ENCODE measurements at regions not wholly inside any gene's neighbourhood (a gene's known extent, or its start where the extent isn't known, plus 50 kb on each side); places are given as distances from the start of the nearest gene placed in this dataset.

DNA sequence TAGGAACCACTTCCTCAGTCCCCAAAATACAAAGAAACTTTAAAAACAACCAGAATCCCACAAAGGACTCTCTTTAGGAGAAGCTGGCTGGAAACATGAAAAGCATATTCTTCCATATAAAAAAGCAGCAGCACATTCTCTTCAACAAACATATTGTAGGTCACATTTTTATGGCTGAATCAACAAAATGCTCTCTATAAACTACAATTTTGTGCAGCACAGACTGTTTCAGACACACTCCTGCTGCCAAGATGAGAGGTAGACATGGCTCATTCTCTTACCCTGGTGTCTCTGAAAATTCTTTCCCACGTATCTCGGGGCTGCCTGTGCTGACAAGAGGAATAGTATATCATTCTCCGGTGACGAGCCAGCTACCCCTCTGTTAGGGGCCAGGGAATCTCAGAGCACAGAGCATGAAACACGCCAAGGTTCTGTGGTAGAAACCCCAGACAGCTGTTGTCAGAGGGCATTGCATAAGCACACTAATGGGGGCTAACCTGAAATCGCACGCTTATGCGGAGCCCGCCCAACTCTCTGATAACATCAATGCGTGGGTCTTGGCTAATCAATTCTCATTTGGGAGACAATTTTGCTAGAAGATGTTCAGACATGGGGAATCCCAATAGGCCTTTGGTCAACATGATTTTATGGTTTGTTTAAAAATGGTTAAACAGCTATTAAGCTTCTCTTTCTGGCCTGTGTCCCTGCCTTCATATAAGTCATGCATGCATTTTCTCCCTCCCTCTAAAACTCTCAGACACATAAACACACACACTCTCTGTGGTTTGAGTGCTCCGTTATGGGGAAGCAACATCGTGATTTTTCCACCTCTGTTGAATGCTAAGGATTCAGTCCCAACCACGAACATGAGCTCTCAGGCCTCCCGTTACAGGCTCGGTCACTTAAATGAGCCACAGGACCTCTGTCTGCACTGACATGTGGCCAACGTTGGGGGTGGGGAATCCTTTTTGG lies 177.5 kb downstream of the INO80D start:
- DNase-seq (ENCODE audit: low read depth, low spot score), result no peak
- no peak overlapping the region for H3K27ac ChIP-seq (ENCODE audit: low read depth, low read length)
- H3K4me3 ChIP-seq (ENCODE audit: low read depth, low read length), result no peak overlapping the region
- H3K9me3 ChIP-seq (ENCODE audit: control insufficient read depth, insufficient read depth, low read length), result no peaks in the 10 kb centered on the region; the same call in 1 of the 2 replicates
- POLR2A ChIA-PET, result no interaction called here
- peaks cover 29% of the 10 kb centered on the region for H3K27me3 ChIP-seq (ENCODE audit: control insufficient read depth, insufficient read depth, low read length)
- CTCF ChIA-PET, result interaction anchor here (1.1 to 2.8 kb wide), 4 partner anchors 17 to 141 kb away, joined by 3 to 18 read pairs (median 6); no protein-coding TSS in a partner anchor
- TF ChIP-seq, protein P1, sequence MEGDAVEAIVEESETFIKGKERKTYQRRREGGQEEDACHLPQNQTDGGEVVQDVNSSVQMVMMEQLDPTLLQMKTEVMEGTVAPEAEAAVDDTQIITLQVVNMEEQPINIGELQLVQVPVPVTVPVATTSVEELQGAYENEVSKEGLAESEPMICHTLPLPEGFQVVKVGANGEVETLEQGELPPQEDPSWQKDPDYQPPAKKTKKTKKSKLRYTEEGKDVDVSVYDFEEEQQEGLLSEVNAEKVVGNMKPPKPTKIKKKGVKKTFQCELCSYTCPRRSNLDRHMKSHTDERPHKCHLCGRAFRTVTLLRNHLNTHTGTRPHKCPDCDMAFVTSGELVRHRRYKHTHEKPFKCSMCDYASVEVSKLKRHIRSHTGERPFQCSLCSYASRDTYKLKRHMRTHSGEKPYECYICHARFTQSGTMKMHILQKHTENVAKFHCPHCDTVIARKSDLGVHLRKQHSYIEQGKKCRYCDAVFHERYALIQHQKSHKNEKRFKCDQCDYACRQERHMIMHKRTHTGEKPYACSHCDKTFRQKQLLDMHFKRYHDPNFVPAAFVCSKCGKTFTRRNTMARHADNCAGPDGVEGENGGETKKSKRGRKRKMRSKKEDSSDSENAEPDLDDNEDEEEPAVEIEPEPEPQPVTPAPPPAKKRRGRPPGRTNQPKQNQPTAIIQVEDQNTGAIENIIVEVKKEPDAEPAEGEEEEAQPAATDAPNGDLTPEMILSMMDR (IDR thresholded peaks at IDR 0.05; ENCODE audit: low read depth, low read length), result no peak

DNA sequence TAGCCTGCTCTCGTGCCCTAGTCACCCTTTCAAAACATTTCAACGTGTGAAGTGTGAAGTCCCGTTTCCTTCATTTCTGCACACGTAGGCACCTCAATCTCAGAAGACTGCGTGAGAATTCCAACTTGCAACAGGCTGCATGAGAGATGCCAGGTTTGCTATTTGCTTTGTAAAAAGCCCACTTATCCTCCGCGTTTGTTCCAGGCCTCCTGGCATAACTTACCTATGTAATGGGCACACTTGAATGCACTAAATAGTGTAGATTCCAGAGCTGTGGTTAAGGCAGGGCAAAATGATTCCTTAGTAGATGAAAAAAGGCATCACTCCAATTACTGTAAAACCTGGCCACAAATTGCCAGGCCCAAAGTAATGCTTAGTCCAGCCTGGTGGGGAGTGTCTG lies 179.6 kb downstream of the INO80D start:
- ChIA-PET CTCF (interaction anchor here (1.2 kb wide), 1 partner anchor 41 kb away, joined by 4 read pairs; no protein-coding TSS in a partner anchor), POLR2A (no interaction called here)
- Histone ChIP-seq H3K27ac (ENCODE audit: low read depth, low read length) (no peak overlapping the region), H3K4me3 (ENCODE audit: low read depth, low read length) (no peak overlapping the region), H3K27me3 (ENCODE audit: control insufficient read depth, insufficient read depth, low read length) (peaks cover 27% of the 10 kb centered on the region), H3K9me3 (ENCODE audit: control insufficient read depth, insufficient read depth, low read length) (no peaks in the 10 kb centered on the region; the same call in 1 of the 2 replicates)
- TF ChIP-seq, protein P1 (IDR thresholded peaks at IDR 0.05; ENCODE audit: low read depth, low read length), result no peak
- no peak for DNase-seq (ENCODE audit: low read depth, low spot score)

GRCh38 chr2:205905576-205905975 lies 180.4 kb downstream of the INO80D start:
- H3K4me3 ChIP-seq (ENCODE audit: low read depth, low read length), result no peak overlapping the region
- H3K27me3 ChIP-seq (ENCODE audit: control insufficient read depth, insufficient read depth, low read length), result peaks cover 24% of the 10 kb centered on the region
- ChIA-PET POLR2A (no interaction called here), CTCF (interaction anchor here (1.2 to 1.5 kb wide), 2 partner anchors 21 to 42 kb away, joined by 4 to 7 read pairs; no protein-coding TSS in a partner anchor)
- no peaks in the 10 kb centered on the region; the same call in 1 of the 2 replicates for H3K9me3 ChIP-seq (ENCODE audit: control insufficient read depth, insufficient read depth, low read length)
- no peak for DNase-seq (ENCODE audit: low read depth, low spot score)
- no peak overlapping the region for H3K27ac ChIP-seq (ENCODE audit: low read depth, low read length)
- TF ChIP-seq, protein P1 (IDR thresholded peaks at IDR 0.05; ENCODE audit: low read depth, low read length), result no peak

- Histone ChIP-seq H3K4me3 (ENCODE audit: low read depth, low read length) (no peak overlapping the region), H3K9me3 (ENCODE audit: control insufficient read depth, insufficient read depth, low read length) (no peaks in the 10 kb centered on the region; the same call in 1 of the 2 replicates), H3K27me3 (ENCODE audit: control insufficient read depth, insufficient read depth, low read length) (peaks cover 18% of the 10 kb centered on the region), H3K27ac (ENCODE audit: low read depth, low read length) (no peak overlapping the region)
- TF ChIP-seq, protein P1 (IDR thresholded peaks at IDR 0.05; ENCODE audit: low read depth, low read length), result no peak
- no peak for DNase-seq (ENCODE audit: low read depth, low spot score)
- CTCF ChIA-PET, result interaction anchor here (0.5 to 1.5 kb wide), 3 partner anchors 21 to 146 kb away, joined by 4 to 7 read pairs (median 7); no protein-coding TSS in a partner anchor
- POLR2A ChIA-PET, result no interaction called here
These were observed 181.1 kb downstream of the INO80D start for GRCh38 chr2:205904873-205905272.
